ENCODE measurements at regions not wholly inside any gene's neighbourhood (a gene's known extent, or its start where the extent isn't known, plus 50 kb on each side); places are given as distances from the start of the nearest gene placed in this dataset.

GRCh38 chr3:30547716-30548115 is 58.7 kb upstream of the TGFBR2 start (continued):
- TF ChIP-seq CHD7 (IDR thresholded peaks at IDR 0.05; ENCODE audit: insufficient replicate concordance, low read length), result no peak
- no peak for TF ChIP-seq POLR2AphosphoS5 (IDR thresholded peaks at IDR 0.05; ENCODE audit: low read depth, low read length)
- TF ChIP-seq EZH2 (IDR thresholded peaks at IDR 0.05; ENCODE audit: low read depth, low read length, severe bottlenecking), result no peak
- TF ChIP-seq JUN (IDR thresholded peaks at IDR 0.05; ENCODE audit: low read depth, low read length), result no peak
- TF ChIP-seq SP2 (IDR thresholded peaks at IDR 0.05; ENCODE audit: low read length), result no peak
- no peak for TF ChIP-seq ASH2L (IDR thresholded peaks at IDR 0.05; ENCODE audit: low read length)
